ENCODE measurements at regions not wholly inside any gene's neighbourhood (a gene's known extent, or its start where the extent isn't known, plus 50 kb on each side); places are given as distances from the start of the nearest gene placed in this dataset.

DNA sequence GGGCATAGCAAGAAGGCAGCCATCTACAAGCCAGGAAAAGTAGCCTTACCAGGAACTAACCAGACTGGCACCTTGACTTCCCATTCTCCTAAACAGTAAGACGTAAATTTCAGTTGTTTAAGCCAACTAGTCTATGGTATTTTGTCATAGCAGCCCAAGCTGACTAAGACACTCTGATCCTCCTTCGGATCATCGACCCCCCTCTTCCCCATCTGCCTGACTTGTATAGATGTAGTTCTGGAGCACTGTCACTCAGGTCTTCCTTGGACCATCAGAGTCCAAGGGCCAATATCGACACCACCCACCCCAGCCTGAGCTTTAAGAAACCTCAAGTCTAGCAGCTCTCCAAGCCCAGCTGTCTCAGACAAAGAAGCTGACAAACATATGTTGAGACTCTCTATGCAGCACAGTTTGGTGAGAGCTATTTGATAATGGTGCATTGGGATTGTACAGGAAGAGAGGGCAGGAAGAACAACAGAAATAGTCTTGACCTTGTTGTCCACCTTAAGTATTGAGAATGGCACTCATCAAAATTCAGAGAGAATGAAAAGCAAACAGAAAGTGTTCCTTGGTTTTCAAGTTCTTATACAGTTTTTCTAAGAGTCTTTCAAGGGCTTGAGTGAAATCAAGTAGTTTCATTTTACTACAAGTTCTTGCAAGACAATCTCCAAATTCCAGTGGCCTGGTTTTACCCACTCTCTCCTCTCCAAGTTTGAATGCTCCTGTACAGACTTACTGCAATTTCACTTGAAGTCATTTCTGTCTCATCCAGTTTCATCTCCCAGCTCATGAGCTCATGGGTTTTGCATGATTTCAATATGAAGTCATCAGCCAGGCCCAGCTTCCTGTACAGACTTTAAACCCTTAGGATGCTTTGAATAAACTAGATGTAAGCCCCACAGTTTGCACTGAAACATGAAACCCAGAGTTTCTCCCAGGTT lies 122.3 kb upstream of the RAI14 start:
- Histone ChIP-seq H3K4me2 (no peak overlapping the region), H3K27ac (ENCODE audit: low read depth) (no peak overlapping the region), H3K27me3 (ENCODE audit: insufficient read depth) (no peaks in the 10 kb centered on the region), H3F3A (replicated peaks; ENCODE audit: low read depth) (no peaks in the 10 kb centered on the region), H3K9me2 (ENCODE audit: insufficient read depth) (no peaks in the 10 kb centered on the region), H3K36me3 (ENCODE audit: insufficient read depth) (no peaks in the 10 kb centered on the region), H3K79me2 (replicated peaks; ENCODE audit: insufficient read depth) (no peaks in the 10 kb centered on the region), H4K20me1 (replicated peaks; ENCODE audit: insufficient read depth) (no peaks in the 10 kb centered on the region), H3K4me3 (no peak overlapping the region), H3K4me1 (ENCODE audit: insufficient read depth) (peaks cover 8% of the 10 kb centered on the region), H2AFZ (no peak overlapping the region)
- ATAC-seq, result no peak
- H3K4me1 Mint-ChIP-seq, result peaks cover 10% of the 10 kb centered on the region
- TF ChIP-seq POLR2AphosphoS5 (IDR thresholded peaks at IDR 0.05; ENCODE audit: low read depth) (no peak), JUNB (IDR thresholded peaks at IDR 0.05; ENCODE audit: unreplicated experiment) (no peak), EZH2 (IDR thresholded peaks at IDR 0.05; ENCODE audit: low read depth, unreplicated experiment) (no peak), ZNF114 (CRISPR knock-in tag; IDR thresholded peaks at IDR 0.05) (no peak), EZH2phosphoT487 (IDR thresholded peaks at IDR 0.05; ENCODE audit: unreplicated experiment) (no peak), STAT1 (IDR thresholded peaks at IDR 0.05; ENCODE audit: unreplicated experiment) (no peak), NANOG (IDR thresholded peaks at IDR 0.05; ENCODE audit: borderline replicate concordance) (no peak), CREB1 (CRISPR knock-in tag; IDR thresholded peaks at IDR 0.05; ENCODE audit: low read depth) (no peak)
- TF ChIP-seq, protein P1, sequence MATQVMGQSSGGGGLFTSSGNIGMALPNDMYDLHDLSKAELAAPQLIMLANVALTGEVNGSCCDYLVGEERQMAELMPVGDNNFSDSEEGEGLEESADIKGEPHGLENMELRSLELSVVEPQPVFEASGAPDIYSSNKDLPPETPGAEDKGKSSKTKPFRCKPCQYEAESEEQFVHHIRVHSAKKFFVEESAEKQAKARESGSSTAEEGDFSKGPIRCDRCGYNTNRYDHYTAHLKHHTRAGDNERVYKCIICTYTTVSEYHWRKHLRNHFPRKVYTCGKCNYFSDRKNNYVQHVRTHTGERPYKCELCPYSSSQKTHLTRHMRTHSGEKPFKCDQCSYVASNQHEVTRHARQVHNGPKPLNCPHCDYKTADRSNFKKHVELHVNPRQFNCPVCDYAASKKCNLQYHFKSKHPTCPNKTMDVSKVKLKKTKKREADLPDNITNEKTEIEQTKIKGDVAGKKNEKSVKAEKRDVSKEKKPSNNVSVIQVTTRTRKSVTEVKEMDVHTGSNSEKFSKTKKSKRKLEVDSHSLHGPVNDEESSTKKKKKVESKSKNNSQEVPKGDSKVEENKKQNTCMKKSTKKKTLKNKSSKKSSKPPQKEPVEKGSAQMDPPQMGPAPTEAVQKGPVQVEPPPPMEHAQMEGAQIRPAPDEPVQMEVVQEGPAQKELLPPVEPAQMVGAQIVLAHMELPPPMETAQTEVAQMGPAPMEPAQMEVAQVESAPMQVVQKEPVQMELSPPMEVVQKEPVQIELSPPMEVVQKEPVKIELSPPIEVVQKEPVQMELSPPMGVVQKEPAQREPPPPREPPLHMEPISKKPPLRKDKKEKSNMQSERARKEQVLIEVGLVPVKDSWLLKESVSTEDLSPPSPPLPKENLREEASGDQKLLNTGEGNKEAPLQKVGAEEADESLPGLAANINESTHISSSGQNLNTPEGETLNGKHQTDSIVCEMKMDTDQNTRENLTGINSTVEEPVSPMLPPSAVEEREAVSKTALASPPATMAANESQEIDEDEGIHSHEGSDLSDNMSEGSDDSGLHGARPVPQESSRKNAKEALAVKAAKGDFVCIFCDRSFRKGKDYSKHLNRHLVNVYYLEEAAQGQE (IDR thresholded peaks at IDR 0.05; ENCODE audit: unreplicated experiment), result no peak
- TF ChIP-seq, protein P2, sequence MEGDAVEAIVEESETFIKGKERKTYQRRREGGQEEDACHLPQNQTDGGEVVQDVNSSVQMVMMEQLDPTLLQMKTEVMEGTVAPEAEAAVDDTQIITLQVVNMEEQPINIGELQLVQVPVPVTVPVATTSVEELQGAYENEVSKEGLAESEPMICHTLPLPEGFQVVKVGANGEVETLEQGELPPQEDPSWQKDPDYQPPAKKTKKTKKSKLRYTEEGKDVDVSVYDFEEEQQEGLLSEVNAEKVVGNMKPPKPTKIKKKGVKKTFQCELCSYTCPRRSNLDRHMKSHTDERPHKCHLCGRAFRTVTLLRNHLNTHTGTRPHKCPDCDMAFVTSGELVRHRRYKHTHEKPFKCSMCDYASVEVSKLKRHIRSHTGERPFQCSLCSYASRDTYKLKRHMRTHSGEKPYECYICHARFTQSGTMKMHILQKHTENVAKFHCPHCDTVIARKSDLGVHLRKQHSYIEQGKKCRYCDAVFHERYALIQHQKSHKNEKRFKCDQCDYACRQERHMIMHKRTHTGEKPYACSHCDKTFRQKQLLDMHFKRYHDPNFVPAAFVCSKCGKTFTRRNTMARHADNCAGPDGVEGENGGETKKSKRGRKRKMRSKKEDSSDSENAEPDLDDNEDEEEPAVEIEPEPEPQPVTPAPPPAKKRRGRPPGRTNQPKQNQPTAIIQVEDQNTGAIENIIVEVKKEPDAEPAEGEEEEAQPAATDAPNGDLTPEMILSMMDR (conservative IDR thresholded peaks at IDR 0.05; ENCODE audit: low read depth in 2 of 2), result no peak
- TF ChIP-seq, protein P3, sequence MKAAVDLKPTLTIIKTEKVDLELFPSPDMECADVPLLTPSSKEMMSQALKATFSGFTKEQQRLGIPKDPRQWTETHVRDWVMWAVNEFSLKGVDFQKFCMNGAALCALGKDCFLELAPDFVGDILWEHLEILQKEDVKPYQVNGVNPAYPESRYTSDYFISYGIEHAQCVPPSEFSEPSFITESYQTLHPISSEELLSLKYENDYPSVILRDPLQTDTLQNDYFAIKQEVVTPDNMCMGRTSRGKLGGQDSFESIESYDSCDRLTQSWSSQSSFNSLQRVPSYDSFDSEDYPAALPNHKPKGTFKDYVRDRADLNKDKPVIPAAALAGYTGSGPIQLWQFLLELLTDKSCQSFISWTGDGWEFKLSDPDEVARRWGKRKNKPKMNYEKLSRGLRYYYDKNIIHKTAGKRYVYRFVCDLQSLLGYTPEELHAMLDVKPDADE (IDR thresholded peaks at IDR 0.05), result no peak
- H3K9me3 Mint-ChIP-seq, result peaks cover 3% of the 10 kb centered on the region
- no peak overlapping the region for H3K27ac Mint-ChIP-seq
- peaks cover 5% of the 10 kb centered on the region; the same call in 2 of the 3 replicates for H3K36me3 Mint-ChIP-seq (ENCODE audit: low read depth)
- DNase-seq (ENCODE audit: low spot score), result no peak
- H3K27me3 Mint-ChIP-seq (ENCODE audit: insufficient read depth, low read depth, poor library complexity), result peaks cover 7% of the 10 kb centered on the region
- H3K4me3 Mint-ChIP-seq, result no peak overlapping the region

Data from GM23338 (cell line).